Thymus (tissue), 11 donors: ENCODE measurements at regions not wholly inside any gene's neighbourhood (a gene's known extent, or its start where the extent isn't known, plus 50 kb on each side); places are given as distances from the start of the nearest gene placed in this dataset.

ENCODE experiments used
- DNase-seq, 9 donors: peaks; one replicate each; pipeline ENCODE4 v3.0.0-alpha.2; 2013; ENCODE audit warnings: low spot score in 9 of 9, low read depth in 6 of 9, missing footprints in 1 of 9
- H3K27ac ChIP-seq, 2 donors: one replicate each; pipeline ENCODE4 v1.5.1; 2013; ENCODE audit warnings: control low read depth in 1 of 2, low read depth in 1 of 2, low read length in 1 of 2, mild to moderate bottlenecking in 1 of 2, moderate library complexity in 1 of 2
- H3K27me3 ChIP-seq, 2 donors: one replicate each; pipeline ENCODE4 v1.5.1; 2013; ENCODE audit warnings: low read length in 1 of 2; ENCODE audit not compliant: control insufficient read depth in 2 of 2, insufficient read depth in 1 of 2
- H3K36me3 ChIP-seq, 2 donors: one replicate each; pipeline ENCODE4 v1.5.1; 2013; ENCODE audit warnings: low read length in 1 of 2, mild to moderate bottlenecking in 1 of 2, moderate library complexity in 1 of 2; ENCODE audit not compliant: control insufficient read depth in 2 of 2, insufficient read depth in 2 of 2
- H3K4me1 ChIP-seq, 2 donors: one replicate each; pipeline ENCODE4 v1.5.1; 2013; ENCODE audit warnings: low read length in 2 of 2; ENCODE audit not compliant: control insufficient read depth in 2 of 2, insufficient read depth in 2 of 2
- H3K4me3 ChIP-seq, 2 donors: one replicate each; pipeline ENCODE4 v1.5.1; 2013; ENCODE audit warnings: low read length in 2 of 2, control low read depth in 1 of 2, mild to moderate bottlenecking in 1 of 2
- H3K9me3 ChIP-seq, 2 donors: one replicate each; pipeline ENCODE4 v1.5.1; 2013; ENCODE audit warnings: low read length in 1 of 2, mild to moderate bottlenecking in 1 of 2; ENCODE audit not compliant: control insufficient read depth in 2 of 2, insufficient read depth in 1 of 2
- WGBS: extraction: QIAGEN DNeasy Blood & Tissue Kit; methylation state at CpG from one replicate; pipeline ENCODE4 v1.1.7; 2013; 5-methylcytosine and 5-hydroxymethylcytosine counted together
- donor health status: healthy.

- Histone ChIP-seq H3K36me3 (no peaks in the 10 kb centered on the region), H3K4me1 (no peaks in the 10 kb centered on the region), H3K9me3 (no peaks in the 10 kb centered on the region), H3K4me3 (no peak overlapping the region), H3K27ac (no peak overlapping the region), H3K27me3 (peaks cover 0 to 19% of the 10 kb centered on the region in 2 donors)
- WGBS, result 94% methylated on average over 7 of the region's 7 CpGs
- DNase-seq, result no peak
These were observed 96.5 kb upstream of the PITX1 start for GRCh38 chr5:135130261-135131215.

- Histone ChIP-seq H3K4me1 (no peaks in the 10 kb centered on the region), H3K27ac (no peak overlapping the region), H3K4me3 (no peak overlapping the region), H3K36me3 (no peaks in the 10 kb centered on the region), H3K27me3 (peaks cover 0 to 15% of the 10 kb centered on the region in 2 donors), H3K9me3 (no peaks in the 10 kb centered on the region)
- WGBS, result 42% methylated on average over 12 of the region's 12 CpGs
- DNase-seq, result no peak
These were observed 95.3 kb upstream of the PITX1 start for GRCh38 chr5:135129307-135129706.

- no peaks in the 10 kb centered on the region for H3K4me1 ChIP-seq
- DNase-seq, result no peak
- peaks cover 0 to 11% of the 10 kb centered on the region in 2 donors for H3K27me3 ChIP-seq
- H3K36me3 ChIP-seq, result no peaks in the 10 kb centered on the region
- 88% methylated on average over 3 of the region's 3 CpGs for WGBS
- no peaks in the 10 kb centered on the region for H3K9me3 ChIP-seq
- H3K27ac ChIP-seq, result no peak overlapping the region
- no peak overlapping the region for H3K4me3 ChIP-seq
These were observed 94.3 kb upstream of the PITX1 start for GRCh38 chr5:135128361-135128760.

- Histone ChIP-seq H3K27ac (no peak overlapping the region), H3K4me1 (no peaks in the 10 kb centered on the region), H3K36me3 (no peaks in the 10 kb centered on the region), H3K4me3 (no peak overlapping the region), H3K9me3 (no peaks in the 10 kb centered on the region), H3K27me3 (peaks cover 0 to 11% of the 10 kb centered on the region in 2 donors)
- DNase-seq, result no peak
- 98% methylated on average over 11 of the region's 11 CpGs for WGBS
These were observed 93.6 kb upstream of the PITX1 start for GRCh38 chr5:135127439-135128240.

- 90% methylated on average over 14 of the region's 14 CpGs for WGBS
- no peak for DNase-seq
- Histone ChIP-seq H3K27ac (no peak overlapping the region), H3K36me3 (no peaks in the 10 kb centered on the region), H3K9me3 (no peaks in the 10 kb centered on the region), H3K4me3 (no peak overlapping the region), H3K4me1 (no peaks in the 10 kb centered on the region), H3K27me3 (peaks cover 0 to 11% of the 10 kb centered on the region in 2 donors)
These were observed 92.8 kb upstream of the PITX1 start for GRCh38 chr5:135126688-135127438.

GRCh38 chr5:135124724-135125123 is 90.7 kb upstream of the PITX1 start:
- H3K27ac ChIP-seq, result no peak overlapping the region
- peaks cover 0 to 8% of the 10 kb centered on the region in 2 donors for H3K27me3 ChIP-seq
- H3K9me3 ChIP-seq, result no peaks in the 10 kb centered on the region
- DNase-seq, result no peak
- H3K4me3 ChIP-seq, result no peak overlapping the region
- no peaks in the 10 kb centered on the region for H3K36me3 ChIP-seq
- H3K4me1 ChIP-seq, result no peaks in the 10 kb centered on the region
- 77% methylated on average over 8 of the region's 8 CpGs for WGBS

GRCh38 chr5:135124128-135124527 is 90.1 kb upstream of the PITX1 start:
- Histone ChIP-seq H3K9me3 (no peaks in the 10 kb centered on the region), H3K36me3 (no peaks in the 10 kb centered on the region), H3K4me3 (no peak overlapping the region), H3K27ac (no peak overlapping the region), H3K4me1 (no peaks in the 10 kb centered on the region), H3K27me3 (peaks cover 0 to 6% of the 10 kb centered on the region in 2 donors)
- DNase-seq, result no peak
- 79% methylated on average over 4 of the region's 4 CpGs for WGBS

- H3K27ac ChIP-seq, result no peak overlapping the region
- H3K36me3 ChIP-seq, result no peaks in the 10 kb centered on the region
- peaks cover 0 to 6% of the 10 kb centered on the region in 2 donors for H3K27me3 ChIP-seq
- H3K4me1 ChIP-seq, result no peaks in the 10 kb centered on the region
- no peak for DNase-seq
- H3K4me3 ChIP-seq, result no peak overlapping the region
- no peaks in the 10 kb centered on the region for H3K9me3 ChIP-seq
- WGBS, result 75% methylated on average over 1 of the region's 1 CpG
These were observed 88.8 kb upstream of the PITX1 start for GRCh38 chr5:135122797-135123196.
